DMS 273 (cell line): ENCODE measurements at regions not wholly inside any gene's neighbourhood (a gene's known extent, or its start where the extent isn't known, plus 50 kb on each side); places are given as distances from the start of the nearest gene placed in this dataset.

ENCODE experiments used
- DNase-seq: peaks from one replicate; lab custom pipeline; 2025; ENCODE audit not compliant: unreplicated experiment; lab: John Stamatoyannopoulos, UW

DNA sequence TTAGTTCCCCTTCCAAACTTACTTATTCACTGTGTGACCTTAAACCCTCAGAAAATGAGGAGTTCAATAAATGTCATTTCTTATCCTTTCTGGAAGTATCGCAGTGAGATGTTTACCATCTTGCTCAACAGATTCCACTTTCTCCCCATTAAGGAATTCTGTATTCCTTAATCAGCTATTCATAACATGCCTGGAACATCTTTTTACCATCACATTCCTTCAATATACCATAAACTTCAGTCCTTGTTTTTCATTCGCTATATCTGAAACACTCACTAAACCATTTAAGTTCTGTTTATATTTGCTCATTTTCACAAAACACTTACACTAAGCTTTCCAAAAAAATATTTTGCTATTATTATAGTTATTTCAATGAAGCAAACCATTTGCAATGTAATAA, 1158.6 kb downstream of the CDH12 start:
- DNase-seq, result no peak

DNA sequence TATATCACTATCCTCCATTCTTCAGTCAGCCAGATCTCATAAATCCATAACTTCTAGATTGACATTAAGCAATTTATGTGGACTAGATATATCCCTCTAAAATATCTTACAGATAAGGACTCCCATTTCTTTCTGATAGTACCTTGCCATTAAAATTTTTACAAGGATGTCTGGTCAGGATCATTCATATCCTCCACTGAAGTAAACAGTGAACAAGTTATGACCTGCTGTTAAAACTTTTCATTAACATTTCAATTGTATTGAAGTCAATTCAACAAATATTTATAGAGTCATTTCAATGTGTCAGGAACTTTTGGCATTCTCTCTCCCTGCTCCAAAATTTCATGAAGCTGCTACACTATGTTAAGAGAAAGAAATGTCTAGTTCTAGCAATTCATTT, 1159.6 kb downstream of the CDH12 start:
- DNase-seq, result no peak

DNA sequence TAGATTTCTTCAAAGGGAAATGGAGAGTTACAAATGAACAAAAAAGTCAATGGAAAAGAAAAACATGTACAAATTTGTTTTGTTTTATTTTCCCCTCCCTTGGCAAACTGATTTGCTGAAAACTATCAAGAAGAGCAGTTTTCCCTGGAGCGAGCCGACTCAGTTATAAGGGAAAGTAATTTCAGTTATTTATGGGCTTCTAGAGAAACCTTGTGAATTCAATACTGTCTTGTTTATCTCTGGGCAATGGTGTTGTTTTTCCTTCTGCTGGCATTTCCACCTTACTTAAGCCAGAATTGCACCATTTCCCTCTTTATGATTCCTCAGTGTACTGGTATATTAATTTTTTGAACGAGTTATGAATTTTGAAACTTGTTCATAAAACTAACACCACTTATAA, 1163.6 kb downstream of the CDH12 start:
- no peak for DNase-seq

DNA sequence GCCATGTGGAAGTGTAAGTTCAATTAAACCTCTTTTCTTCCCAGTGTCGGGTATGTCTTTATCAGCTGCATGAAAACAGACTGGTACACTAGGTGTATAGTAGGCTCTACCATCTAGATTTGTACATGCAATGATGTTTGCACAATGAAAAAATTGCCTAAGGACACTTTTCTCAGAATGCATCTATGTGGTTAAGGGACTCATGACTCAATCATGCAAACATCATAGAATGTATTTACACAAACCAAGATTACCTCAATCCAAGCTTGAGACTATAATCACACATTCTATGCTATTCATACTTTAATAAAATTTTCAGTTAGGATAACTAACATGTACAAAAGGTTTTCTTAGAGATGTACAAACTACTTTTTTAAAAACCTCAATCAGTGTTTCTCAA, 1164.5 kb downstream of the CDH12 start:
- DNase-seq, result no peak

DNA sequence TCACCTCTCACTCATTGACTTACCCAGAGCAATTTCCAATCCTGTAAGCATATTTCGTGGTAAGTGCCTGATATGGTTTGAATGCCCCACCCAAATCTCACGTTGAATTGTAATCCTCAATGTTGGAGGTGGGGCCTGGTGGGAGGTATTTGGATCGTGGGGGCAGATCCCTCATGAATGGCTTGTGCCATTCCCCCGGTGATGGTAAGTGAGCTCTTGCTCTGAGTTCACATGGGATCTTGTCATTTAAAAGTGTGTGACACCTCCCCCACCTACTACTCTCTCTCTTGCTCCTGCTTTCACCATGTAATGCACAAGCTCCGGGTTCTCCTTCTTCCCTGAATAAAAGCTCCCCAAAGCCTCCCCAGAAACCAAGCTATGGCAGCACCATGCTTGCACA, 1165.5 kb downstream of the CDH12 start:
- DNase-seq, result no peak

DNA sequence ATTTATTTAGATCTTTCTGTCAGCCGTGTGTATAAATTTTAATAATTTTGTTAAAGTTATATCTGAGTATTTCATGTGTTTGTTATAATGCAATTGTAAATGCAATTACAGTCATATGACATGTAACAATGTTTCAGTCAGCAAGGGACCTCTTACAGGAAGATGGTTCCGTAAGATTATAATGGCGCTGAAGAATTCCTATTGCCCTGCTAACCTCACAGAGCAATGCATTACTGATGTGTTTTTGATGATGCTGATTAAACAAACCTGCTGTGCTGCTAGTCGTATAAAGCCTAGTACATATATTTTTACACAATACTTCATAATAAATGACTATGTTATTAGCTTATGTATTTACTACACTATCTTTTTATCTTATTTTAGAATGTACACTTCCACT, 1166.4 kb downstream of the CDH12 start:
- DNase-seq, result no peak

DNA sequence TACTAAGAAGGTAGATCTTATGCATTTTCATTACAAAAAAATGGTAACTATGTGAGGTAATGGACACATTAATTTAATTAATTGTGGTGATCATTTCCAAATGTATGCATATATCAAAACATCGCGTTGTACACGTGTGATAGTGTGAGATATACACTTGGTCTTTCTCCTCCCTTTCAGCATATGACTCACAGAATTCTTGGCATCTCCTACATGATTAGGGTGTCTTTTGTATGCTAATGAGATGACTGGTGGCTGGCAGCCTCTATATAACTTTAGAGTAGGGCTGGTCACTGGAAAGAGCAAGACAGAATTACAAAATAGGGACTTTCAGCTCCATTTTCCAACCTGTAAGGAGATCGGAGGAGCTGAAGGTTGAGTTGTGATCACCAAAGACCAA, 1167.6 kb downstream of the CDH12 start:
- DNase-seq, result no peak

DNA sequence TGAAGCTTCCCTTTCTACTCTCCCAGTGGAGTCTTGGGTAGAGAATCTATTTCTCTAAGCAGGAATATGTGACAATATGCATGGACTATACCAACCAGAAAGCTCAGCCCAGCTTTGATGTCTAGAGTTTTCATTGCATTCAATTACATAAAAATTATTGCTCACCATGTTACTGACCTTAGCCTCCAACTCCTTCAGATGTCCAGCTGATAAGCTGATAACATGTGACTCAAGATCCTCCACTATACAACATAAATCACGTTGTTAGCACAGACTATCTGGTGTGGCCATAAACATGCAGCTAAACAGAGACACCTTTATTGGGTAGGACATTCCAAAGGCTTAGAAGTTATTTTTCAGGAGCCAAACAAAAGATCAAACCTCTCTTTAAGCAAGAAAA, 1168.2 kb downstream of the CDH12 start:
- DNase-seq, result no peak

DNA sequence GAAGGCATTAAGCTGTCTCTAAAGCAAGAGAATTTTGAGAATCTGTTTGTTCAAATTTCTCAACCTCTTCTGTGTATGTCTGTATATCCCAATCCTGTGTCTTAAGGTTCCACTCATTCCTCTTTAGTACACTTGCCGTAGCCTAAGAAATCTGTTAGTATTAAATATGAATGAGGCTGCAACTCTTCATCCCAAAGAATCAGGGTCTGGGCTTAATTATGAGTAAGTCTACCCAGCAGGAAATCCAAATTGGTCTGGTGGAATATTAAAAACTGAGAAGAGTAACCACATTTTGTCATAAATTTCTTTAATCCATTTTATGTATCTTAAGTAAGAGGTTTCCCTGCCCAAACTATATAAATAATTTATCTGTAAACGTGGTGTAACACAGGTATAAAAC, 1171.2 kb downstream of the CDH12 start:
- no peak for DNase-seq

DNA sequence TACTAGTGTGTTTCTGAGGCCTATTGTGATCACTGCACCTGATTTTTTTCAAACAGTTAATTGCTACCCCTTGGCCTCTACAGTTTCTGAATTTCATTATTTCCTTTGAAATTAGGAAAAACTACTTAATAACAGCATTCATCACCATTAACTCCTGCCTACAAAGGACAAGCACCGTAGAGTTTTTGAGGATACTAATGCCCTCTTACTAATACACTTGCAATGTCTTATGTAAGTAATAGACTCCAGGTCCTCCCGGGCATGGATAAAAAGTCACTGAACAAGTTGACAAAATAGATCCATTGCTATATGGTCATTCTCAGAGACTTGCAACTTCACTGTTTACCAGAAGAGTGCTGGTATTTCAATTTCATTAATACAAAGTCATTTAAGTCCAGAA, 1172.5 kb downstream of the CDH12 start:
- DNase-seq, result no peak

DNA sequence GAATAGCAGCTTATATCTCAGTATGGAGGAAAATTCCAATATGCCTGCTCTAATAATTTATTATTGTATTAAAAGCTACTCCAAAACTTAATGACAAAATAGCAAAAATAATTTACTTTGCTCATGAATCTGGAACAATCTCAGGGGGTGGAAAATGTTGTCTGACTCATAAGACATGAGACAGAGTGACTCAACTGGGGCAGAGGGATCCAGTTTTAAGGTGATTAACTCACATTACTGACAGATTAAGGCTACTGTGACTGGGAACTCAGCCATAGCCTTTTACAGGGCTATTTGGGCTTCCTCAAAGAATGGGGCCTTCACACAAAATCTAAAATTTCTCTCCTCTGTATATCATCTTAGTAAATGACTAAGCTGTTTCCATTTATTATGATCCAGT, 1172.9 kb downstream of the CDH12 start:
- DNase-seq, result no peak

DNA sequence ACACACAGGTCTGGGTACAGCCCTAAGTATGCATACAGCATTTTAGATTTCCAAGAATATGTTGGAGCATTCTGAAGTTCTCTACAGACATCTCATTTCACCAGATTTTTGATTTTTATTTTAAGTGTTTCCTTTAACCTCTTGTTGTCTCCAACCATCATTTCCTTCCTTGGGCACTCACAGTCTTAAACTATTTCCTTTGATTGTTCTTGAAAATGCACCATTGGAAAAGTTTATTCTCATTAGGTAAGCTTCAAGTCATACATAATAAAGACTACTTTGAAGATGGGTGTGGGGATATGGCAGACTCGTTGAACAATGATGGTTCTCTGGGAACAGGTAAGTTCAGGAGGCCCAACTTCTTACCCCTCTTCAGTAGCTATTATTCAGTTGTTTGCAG, 1174.6 kb downstream of the CDH12 start:
- DNase-seq, result no peak

DNA sequence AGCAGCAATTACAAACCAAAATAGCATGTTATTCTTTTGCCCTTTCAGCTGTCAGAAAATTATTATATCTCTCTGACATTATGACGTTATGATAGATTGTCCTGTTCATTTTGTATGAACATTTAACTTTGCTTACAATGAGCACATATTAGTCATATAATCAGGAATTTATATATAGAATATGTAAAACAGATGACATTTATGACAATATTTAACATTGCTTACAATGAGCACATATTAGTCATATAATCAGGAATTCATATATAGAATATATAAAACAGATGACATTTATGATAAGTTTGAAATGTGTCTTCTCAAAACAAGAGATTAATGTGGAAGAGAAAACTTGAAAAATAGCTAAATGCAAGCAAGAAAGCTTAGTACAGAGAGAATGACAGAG, 1180.2 kb downstream of the CDH12 start:
- no peak for DNase-seq

DNA sequence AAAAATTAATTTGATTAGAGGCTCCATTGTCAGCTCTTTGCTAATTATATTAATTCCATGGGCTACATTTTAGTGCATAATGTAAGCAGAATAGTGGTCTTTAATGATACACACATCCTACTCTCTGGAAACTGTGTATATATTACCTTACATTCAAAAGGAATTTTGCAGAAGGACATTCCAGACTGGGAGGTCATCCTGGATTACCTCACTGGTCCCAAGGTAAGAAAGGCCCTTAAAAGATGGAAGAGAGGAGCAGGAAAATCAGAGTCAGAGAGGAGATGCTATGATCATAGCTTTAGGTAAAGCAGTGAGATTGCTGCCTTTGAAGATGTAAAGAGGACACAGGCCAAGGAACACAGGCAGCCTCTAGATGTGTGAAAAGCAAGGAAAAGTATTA, 1180.8 kb downstream of the CDH12 start:
- DNase-seq, result no peak

DNA sequence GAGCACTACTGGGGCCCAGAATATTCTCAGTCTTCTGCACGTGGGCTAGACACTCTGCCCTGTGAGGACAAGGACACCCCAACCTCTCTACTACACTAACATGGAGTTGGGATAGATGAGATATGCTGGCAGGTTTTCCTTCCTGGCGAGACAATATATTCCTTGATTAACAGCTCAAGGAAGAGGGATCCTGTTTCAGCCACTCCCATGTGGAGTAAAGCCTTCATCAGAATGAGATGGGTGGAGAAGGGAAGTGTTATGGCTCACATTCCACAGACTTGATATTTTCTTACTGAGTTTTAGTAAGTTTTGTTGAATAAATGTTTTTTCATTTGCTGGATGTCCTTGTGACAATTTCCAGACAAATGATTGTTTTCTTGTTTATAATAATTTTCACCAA, 1187.6 kb downstream of the CDH12 start:
- DNase-seq, result no peak

DNA sequence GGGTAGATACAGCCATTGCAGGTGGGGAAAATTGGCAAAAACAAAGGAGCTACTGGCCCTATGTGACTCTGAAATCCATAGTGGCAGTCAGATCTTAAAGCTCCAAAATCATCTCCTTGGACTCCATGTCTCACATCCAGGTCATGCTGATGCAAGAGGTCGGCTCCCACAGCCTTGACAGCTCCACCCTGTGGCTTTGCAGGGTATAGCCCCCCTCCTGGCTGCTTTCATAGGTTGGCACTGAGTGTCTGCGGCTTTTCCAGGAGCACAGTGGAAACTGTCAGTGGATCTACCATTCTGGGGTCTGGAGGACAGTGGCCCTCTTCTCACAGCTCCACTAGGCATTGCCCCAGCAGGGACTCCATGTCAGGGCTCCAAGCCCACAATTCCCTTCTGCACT, 1190.1 kb downstream of the CDH12 start:
- DNase-seq, result peak; percentile 8

DNA sequence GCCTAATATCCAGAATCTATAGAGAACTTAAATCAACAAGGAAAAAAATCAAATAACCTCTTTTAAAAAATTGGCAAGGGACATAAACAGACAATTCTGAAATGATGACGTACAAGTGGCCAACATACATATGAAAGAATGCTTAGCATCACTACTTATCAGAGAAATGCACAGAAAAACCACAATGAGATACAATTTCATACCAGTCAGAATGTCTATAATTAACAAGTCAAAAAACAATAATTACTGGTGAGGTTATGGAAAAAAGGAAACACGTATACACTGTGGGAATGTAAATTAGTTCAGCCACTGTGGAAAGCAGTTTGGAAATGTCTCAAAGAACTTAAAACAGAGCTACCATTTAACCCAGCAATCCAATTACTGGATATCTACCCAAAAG, 1192.0 kb downstream of the CDH12 start:
- no peak for DNase-seq

DNA sequence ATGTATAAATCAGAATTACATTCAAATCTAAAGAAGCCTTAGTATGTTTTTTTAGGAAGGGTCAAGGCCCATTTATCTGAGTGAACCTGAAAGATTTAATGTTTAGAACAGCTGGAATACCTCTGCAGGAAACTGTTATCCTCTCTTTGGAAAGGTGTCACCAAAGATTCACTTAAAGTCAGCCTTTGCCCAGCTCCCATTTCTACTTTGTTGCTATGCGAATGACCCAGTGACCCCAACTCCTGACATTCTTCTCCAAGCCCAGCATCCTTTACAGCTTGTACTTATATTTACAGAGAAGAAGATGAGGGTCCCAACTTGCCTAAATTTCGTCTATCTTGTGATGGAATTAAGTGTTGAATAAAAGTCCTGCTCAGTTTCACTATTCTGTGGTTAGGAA, 1198.6 kb downstream of the CDH12 start:
- DNase-seq, result no peak

DNA sequence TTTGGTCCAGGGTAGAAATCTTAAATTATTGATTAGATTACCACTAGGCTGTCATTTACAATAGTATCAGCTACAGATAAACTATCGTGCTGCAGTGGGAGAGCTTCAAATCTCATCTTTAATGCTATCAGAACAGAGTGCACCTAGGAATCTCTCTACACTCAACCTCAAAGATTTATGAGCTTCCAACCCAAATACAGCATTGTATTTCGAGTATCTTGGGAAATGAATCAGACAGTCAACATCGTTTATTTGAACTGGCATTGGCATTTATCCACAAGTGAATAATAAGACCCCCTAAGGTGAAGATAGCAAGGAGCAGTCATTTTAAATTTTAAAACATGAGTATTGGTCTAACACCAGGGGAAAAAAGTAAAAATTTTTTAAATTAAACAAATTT, 1203.2 kb downstream of the CDH12 start:
- no peak for DNase-seq

DNA sequence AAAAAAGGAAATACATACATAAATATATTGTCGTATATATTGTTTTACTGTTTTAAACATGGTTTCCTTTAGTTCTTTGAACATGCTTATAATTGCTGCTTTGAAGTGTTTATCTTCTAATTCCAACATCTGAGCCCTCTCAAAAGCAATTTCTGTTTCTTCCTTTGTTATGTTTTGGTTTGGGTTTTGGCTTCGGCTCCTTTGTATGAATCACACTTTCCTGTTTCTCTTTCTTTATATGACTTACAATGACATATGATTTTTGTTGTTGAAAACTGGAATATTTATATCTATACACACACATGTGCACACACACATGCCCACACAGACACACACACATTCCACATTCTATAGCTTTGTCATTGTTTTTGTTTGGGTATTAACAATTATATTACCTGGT, 1206.7 kb downstream of the CDH12 start:
- no peak for DNase-seq

DNA sequence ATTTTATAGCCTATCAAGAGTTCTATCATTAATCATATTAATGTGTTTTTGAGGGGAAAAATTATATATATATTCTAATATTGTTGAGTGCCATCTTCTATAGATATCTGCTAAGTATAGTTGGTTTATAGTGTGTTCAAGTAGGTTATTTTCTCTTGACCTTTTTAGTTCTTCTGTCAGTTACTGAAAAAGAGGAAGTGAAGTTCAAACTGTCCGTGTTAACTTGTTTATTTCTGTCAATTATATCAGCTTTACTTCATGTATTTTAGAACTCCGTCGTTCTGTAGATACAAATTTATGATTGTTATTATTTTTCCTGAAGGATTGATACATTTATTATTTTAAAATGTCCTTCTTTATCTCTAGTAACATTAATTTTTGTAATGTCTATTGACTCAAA, 1209.1 kb downstream of the CDH12 start:
- DNase-seq, result no peak

DNA sequence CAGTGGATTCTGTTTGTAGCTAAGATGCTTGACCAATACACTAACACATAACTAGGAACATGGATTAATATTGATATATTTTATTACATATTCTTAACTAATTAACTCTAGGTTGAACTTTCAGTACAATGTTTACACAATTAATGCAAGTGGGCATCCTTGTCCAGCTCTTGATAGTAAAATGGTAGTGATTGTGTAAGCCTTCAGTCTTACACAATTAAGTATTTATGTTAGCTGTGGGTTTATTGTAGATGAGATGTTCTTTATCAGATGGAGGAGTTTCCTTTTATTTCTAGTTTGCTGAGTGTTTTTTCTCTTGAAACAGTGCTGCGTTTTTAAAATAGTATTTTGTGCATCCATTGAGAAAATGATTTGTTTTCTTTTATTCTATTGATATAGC, 1210.8 kb downstream of the CDH12 start:
- no peak for DNase-seq

DNA sequence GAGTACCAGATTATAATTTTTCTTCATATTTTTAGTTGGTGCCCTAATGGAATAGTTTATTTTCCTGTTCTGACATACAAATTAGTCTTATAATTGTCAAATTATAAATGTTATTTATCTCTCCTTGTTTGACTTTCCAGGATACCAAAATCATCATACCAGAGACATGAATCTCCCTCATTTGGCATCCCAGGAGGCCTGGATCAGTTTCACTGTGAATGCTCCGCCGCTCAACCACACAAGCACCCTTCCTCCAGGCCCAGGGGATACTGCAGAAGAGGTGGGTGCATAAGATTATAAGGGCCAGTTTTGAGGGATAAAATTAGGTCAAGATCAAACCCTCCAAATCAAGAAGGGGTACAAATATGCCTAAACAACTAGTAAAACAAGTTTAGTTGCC, 1229.3 kb downstream of the CDH12 start:
- no peak for DNase-seq

DNA sequence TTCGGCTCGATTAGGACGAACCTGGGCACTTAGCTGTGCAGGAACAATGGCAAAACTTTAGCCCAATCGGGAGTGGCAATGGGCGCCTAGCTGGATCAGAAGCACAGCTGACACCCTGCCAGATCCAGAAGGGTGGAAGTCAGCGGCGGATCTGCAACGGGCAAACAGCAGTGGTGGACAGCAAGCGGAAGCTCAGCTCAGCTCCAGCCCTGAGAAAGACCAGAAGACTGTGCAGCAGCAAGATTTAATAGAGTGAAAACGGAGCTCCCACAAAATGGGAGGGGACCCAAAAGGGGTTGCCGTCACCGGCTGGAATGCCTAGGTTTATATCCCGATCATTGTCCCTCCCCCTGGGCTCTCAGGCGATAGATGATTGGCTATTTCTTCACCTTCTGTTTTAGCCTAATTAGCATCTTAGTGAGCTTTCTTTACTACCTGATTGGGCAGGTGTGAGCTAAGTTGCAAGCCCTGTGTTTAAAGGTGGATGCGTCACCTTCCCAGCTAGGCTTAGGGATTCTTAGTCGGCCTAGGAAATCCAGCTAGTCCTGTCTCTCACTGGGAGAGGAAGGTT, 1237.9 kb downstream of the CDH12 start:
- DNase-seq, result no peak
